Stimulated activated memory B cell treated with anti-CD40 and anti-IgM and Interleukin-4, amounts not matched to agents 10 μg/mL and 1 μg/mL and 100 μg/mL, for 72 hours (primary cell): ENCODE measurements at regions not wholly inside any gene's neighbourhood (a gene's known extent, or its start where the extent isn't known, plus 50 kb on each side); places are given as distances from the start of the nearest gene placed in this dataset.

Experiments
- ATAC-seq: fragments of 150-1000 bp; cut with Tn5 transposase; 2 replicates; pipeline ENCODE4 v1.10.0; 2021
- H3K27ac Mint-ChIP-seq: one replicate; pipeline ENCODE4 v1.8.0; 2022; ENCODE audit warnings: mild to moderate bottlenecking, mixed read lengths
- H3K27me3 Mint-ChIP-seq: one replicate; pipeline ENCODE4 v1.8.0; 2022; ENCODE audit warnings: mixed read lengths
- H3K36me3 Mint-ChIP-seq: one replicate; pipeline ENCODE4 v1.8.0; 2022; ENCODE audit warnings: mixed read lengths
- H3K4me1 Mint-ChIP-seq: one replicate; pipeline ENCODE4 v1.8.0; 2022; ENCODE audit warnings: mixed read lengths
- H3K4me3 Mint-ChIP-seq: one replicate; pipeline ENCODE4 v1.8.0; 2022; ENCODE audit warnings: mild to moderate bottlenecking, moderate library complexity, mixed read lengths
- H3K9me3 Mint-ChIP-seq: one replicate; pipeline ENCODE4 v1.8.0; 2022; ENCODE audit warnings: mixed read lengths

DNA sequence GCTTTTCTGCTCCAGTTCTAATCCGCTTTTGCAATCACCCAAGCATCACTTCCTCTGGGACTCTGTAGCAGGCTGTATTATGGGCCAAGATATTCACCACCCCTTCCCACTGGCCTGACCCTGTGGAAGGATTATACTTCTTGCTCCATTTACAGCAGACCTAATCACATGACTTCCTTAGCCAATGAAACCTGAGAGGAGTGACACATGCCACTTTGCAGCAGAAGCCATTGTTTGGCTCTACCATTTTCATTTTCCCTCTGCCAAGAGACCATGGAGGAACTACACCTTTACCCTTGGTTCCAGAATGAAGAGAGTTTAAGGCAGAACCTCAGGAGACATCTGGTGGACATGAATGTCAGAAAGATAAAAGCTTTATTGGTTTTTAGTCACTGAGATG is 134.9 kb upstream of the HSD17B12 start:
- peaks cover 19% of the 10 kb centered on the region for H3K27me3 Mint-ChIP-seq
- H3K36me3 Mint-ChIP-seq: no peaks in the 10 kb centered on the region
- no peak overlapping the region for H3K27ac Mint-ChIP-seq
- no peaks in the 10 kb centered on the region for H3K4me1 Mint-ChIP-seq
- H3K9me3 Mint-ChIP-seq: peaks cover 2% of the 10 kb centered on the region
- no peak for ATAC-seq
- no peak overlapping the region for H3K4me3 Mint-ChIP-seq

DNA sequence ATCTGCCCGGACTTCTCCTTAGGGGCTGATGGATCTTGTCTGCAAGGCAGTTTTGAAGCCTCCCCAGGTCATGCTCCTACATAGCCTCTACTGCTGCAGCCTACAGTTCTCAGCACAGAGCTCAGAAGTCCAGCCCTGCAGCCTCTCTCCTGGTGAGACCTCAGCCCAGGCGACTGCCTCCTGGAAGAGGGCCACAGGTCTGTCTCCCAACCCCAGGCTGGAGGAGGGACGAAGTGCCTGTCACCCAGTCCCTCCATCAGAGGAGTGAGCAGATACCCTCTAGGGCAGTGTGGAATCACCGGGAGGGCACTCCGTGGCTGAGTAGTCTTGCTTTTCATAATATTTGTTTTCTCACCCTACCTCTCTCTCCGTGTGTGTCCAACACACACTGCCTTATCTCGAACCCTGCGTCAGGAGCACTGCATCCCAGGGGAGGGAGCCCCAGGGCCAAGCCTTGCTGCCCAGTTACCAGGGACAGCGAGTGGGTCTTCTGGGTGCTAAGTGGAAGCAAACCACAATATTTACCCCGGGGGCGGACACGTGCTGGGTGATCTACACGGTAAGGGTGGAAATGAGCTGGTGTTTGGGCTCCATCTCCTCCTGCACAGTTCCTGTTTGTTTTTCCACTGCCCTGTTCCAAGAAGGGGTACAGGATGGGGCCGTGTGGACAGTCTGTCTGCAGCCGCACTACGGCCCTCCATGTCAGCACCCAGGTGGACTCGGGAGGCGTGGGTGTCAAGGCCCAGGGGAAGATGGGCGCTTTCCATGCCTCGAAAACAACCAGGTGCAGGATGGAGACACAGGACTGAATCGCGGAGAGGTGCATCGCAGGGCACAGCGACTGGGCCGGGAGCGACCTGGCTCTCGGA is 133.7 kb upstream of the HSD17B12 start:
- Mint-ChIP-seq H3K27ac (no peak overlapping the region), H3K4me1 (no peaks in the 10 kb centered on the region), H3K36me3 (no peaks in the 10 kb centered on the region), H3K9me3 (peaks cover 2% of the 10 kb centered on the region), H3K4me3 (no peak overlapping the region), H3K27me3 (peaks cover 30% of the 10 kb centered on the region)
- no peak for ATAC-seq

DNA sequence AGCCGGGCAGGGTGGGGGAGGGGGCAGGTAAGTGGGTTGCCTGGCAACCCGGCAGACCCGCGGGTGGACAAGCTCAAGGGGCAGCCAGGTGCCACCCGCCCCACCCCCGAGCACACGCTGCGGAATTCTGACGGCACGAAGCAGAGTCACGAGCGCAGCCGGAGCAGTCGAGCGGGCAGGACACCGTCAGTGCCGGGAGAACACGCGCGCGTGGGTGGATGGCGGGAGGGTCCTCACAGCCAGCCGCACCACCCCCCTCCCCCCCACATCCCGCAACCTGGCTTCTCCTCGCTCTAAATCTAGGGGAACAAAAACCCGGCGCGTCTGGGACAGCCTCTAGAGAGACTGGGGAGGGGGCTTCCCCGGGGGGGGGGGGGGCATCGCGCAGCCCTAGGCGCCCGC is 133.1 kb upstream of the HSD17B12 start:
- Mint-ChIP-seq H3K27ac (no peak overlapping the region), H3K4me1 (no peaks in the 10 kb centered on the region), H3K4me3 (no peak overlapping the region), H3K36me3 (no peaks in the 10 kb centered on the region), H3K27me3 (peaks cover 31% of the 10 kb centered on the region), H3K9me3 (peaks cover 2% of the 10 kb centered on the region)
- ATAC-seq: no peak

DNA sequence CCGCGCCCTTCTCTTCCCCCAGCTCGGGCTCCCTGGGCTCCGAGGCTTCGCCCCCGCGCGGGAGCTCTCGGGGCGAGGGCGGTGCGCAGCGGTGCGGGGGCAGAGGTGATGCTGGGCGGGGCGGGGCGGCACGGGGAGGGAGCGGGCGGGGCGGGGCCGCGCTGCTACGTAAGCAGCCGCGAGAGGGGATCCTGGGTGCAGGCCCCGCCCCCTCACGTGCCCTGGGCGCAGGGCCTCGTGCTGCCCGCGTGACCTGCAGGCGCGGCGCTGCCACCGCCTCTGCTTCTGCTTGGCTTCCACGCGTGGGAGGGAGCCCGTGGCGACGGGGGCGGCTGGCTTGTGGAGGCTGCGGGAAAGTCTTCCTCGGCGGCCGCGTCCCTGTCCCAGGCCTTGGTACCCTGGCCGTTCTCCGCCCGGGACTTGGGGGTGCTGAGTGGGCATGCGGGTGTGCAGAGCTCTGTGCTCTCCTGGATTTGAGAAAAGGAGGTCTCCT is 132.6 kb upstream of the HSD17B12 start:
- H3K27me3 Mint-ChIP-seq: peaks cover 32% of the 10 kb centered on the region
- H3K4me3 Mint-ChIP-seq: no peak overlapping the region
- H3K9me3 Mint-ChIP-seq: peaks cover 2% of the 10 kb centered on the region
- H3K4me1 Mint-ChIP-seq: no peaks in the 10 kb centered on the region
- no peak for ATAC-seq
- H3K36me3 Mint-ChIP-seq: no peaks in the 10 kb centered on the region
- H3K27ac Mint-ChIP-seq: no peak overlapping the region

DNA sequence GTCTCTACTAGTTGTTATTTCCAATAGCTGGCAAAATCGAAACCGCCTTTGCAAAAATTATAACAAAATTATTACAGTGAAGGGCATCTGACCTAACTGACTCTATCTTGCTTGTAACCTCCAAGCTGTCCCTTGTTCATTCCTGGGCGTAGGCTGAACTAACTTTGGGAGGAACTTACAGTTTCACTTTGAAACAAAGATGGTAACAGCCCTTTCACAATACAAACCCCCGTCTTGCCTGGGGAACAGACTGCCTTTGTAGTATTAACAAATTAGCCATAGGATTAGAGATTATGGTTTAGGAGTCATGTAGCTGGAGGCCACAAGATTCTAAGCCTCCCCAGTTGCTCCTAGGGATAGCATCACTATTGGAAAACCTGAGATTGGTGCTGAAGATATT is 131.6 kb upstream of the HSD17B12 start:
- H3K36me3 Mint-ChIP-seq: no peaks in the 10 kb centered on the region
- H3K4me1 Mint-ChIP-seq: no peaks in the 10 kb centered on the region
- peaks cover 2% of the 10 kb centered on the region for H3K9me3 Mint-ChIP-seq
- no peak overlapping the region for H3K27ac Mint-ChIP-seq
- ATAC-seq: no peak
- no peak overlapping the region for H3K4me3 Mint-ChIP-seq
- peaks cover 42% of the 10 kb centered on the region for H3K27me3 Mint-ChIP-seq

DNA sequence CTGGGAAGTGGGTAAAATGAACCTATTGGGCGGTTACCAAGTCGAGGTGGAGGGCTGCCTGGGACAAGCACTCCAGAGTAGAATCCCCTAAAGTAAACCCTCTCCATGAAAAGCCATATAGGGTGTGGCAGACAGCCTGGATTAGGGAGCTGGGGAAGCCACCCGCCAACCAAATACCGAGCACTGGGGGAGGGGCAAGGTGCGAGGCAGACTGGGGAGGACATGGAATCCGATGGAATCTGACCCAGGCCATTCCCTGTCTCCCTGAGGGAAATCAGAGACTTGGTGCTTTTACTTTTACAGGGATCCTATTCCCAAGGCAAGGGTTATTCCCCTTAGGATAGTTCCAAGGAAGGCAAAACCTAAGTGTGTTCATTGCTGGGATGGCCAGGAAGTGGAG is 130.9 kb upstream of the HSD17B12 start:
- H3K36me3 Mint-ChIP-seq: no peaks in the 10 kb centered on the region
- H3K4me1 Mint-ChIP-seq: no peaks in the 10 kb centered on the region
- ATAC-seq: no peak
- H3K27me3 Mint-ChIP-seq: peaks cover 47% of the 10 kb centered on the region
- no peak overlapping the region for H3K4me3 Mint-ChIP-seq
- H3K9me3 Mint-ChIP-seq: peaks cover 2% of the 10 kb centered on the region
- H3K27ac Mint-ChIP-seq: no peak overlapping the region

DNA sequence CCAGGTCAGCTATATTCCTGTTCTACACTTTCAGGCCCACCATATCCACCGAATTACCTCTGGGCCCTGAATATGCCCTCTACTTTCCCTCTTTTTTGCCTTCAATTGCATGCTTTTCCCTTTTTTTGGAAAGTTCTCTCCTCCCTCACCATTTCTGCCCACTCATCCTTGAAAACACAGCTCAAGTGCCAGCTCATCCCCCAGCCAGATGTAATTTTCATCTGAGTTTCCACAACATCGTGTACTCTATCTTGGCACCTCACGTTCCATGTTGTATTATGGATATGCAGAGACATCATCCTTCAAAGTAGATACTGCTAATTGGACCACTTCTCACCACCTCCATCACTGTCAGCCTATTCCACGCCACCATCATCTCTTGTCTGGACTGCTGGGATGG is 129.8 kb upstream of the HSD17B12 start:
- Mint-ChIP-seq H3K9me3 (peaks cover 2% of the 10 kb centered on the region), H3K27me3 (peaks cover 47% of the 10 kb centered on the region), H3K4me3 (no peak overlapping the region), H3K4me1 (no peaks in the 10 kb centered on the region), H3K27ac (no peak overlapping the region), H3K36me3 (no peaks in the 10 kb centered on the region)
- no peak for ATAC-seq

DNA sequence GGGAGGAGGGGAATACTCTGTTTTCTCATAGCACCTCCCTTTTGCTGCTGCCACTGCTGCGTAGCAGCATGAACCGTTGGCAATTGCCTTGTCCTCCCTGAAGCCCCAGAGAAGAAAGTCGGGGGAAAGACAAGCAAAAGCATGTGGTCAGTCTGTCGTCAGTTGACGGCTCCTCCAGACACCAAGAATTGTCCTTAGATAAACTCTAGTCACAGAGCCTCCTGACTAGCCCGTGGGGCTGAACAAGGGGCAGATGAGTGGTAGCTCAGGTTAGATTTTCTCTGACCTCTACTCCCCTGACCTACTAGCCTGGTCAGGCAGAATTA is 126.4 kb upstream of the HSD17B12 start:
- Mint-ChIP-seq H3K4me1 (peaks cover 21% of the 10 kb centered on the region), H3K27me3 (peaks cover 74% of the 10 kb centered on the region), H3K36me3 (no peaks in the 10 kb centered on the region), H3K4me3 (no peak overlapping the region), H3K27ac (no peak overlapping the region), H3K9me3 (no peaks in the 10 kb centered on the region)
- ATAC-seq: no peak

DNA sequence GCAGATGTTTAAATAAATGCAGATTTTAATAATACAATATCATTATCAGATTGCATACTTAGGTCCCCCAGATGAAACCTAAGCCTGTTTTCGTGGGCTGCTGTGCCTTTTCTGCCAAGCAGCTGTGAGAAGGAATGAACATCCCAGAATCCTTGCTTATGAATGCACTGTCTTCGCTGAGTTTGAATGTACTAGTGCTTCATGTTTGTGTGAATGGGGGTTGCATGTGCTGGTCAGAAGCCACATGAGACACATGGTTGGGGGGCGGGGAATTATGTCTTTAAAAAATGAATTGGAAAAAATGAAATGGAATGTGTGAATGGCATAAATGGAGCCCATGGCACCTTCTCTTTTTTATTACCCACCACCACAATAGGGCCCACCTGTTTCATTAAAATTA is 125.4 kb upstream of the HSD17B12 start:
- Mint-ChIP-seq H3K27ac (no peak overlapping the region), H3K4me1 (peaks cover 21% of the 10 kb centered on the region), H3K36me3 (no peaks in the 10 kb centered on the region), H3K9me3 (no peaks in the 10 kb centered on the region), H3K27me3 (peaks cover 72% of the 10 kb centered on the region), H3K4me3 (no peak overlapping the region)
- ATAC-seq: no peak

DNA sequence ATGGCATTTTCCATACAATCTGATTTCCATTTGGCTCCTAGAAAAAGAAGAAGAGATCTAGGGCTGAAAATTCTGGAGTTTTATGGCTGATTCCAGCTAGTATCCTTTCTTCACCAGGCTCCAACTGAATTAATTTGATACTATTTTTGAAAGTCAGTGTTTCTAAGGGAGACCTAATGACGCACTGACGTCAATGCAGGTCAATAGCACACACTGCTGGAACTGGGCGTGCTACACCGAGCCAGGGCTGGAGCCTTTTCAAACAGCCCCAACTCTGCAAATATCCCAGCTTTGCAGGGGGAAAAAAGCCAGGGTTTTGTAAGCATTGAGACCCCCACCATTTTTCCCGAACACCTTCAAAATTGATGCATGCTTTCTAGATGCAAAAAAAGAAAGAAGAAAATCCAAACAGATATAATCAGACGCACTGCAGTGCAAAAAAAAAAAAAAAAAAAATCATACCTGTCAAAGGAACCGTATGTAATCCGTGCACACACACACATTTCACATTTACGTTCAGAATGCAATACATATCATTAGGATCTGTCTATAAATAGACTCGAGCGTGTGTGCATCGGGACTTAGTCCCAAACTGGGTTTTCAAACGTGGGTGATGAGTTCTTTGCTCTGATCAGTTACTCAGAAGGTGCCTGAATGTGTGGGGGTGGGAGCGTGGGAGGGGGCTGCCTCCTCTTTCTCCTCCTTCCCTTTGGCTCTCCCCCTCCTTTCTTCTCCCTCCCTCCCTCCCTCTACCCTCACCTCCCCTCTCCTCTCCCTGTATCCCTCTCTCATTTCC is 124.5 kb upstream of the HSD17B12 start:
- H3K9me3 Mint-ChIP-seq: no peaks in the 10 kb centered on the region
- peaks cover 64% of the 10 kb centered on the region for H3K27me3 Mint-ChIP-seq
- H3K27ac Mint-ChIP-seq: no peak overlapping the region
- H3K36me3 Mint-ChIP-seq: no peaks in the 10 kb centered on the region
- peaks cover 21% of the 10 kb centered on the region for H3K4me1 Mint-ChIP-seq
- no peak overlapping the region for H3K4me3 Mint-ChIP-seq
- no peak for ATAC-seq

DNA sequence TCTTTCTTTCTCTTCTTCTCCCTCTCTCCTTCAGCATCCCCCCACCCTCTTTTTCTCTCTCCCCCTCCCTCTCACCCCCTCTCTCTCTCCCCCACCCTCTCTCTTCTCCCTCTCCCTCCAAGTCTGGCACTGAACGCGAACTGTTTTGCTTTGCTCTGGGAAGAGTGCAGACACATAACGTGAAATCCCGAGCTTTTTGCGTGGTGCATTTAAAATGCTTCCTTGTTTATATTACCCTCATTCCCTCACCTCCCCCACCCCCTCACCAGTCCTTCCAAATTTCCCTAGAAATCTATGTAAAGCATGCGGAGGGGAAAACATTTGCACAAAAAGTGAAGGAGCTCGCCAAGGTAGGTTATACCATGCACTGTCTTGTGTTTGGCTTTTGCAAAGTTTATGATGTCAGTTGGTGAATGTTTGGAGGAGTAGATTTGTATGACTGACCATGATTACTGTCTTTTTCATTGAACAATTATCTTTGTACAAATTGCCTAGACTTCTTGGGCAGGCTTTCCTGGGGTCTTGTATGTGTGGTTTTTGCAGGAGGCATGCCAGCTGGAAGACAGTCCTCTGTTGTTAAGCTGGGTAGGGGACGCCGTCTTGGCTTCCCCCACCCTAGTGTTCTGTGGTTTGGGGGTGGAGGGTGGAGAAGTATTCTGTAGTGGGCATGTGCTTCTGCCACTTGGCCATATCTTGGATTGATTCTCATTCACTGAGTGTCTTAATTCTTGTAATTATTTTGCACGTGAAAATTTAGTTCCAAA is 123.7 kb upstream of the HSD17B12 start:
- Mint-ChIP-seq H3K27ac (no peak overlapping the region), H3K9me3 (no peaks in the 10 kb centered on the region), H3K4me1 (peaks cover 21% of the 10 kb centered on the region), H3K4me3 (no peak overlapping the region), H3K27me3 (peaks cover 56% of the 10 kb centered on the region), H3K36me3 (no peaks in the 10 kb centered on the region)
- no peak for ATAC-seq

DNA sequence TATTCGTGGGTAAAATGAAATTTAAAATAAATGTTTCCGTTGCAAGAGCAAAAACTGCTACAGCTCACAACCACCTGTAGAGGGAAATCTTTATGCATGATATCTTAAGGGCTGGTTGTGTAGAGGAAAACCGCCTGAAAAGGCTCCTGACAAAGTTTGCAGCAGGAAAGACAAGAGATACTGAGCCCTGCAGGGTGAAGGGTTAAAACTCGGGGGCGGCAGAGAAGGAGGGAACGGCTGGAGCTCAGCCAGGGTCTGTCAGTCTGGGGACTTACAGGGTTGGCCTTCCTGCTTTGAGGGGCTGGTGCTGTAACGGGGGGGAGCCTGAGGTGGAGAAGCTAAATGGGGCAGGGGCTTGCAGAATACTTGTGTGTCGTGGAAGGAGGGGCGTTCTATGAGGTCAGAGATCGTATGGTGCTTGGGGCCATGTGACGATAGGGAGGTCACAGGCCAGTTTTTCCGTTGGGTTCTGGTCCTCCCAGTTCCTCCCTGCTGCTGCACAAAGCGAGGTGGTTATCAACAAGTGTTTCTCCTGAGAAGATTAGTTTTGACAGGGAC is 122.9 kb upstream of the HSD17B12 start:
- H3K4me3 Mint-ChIP-seq: no peak overlapping the region
- no peaks in the 10 kb centered on the region for H3K36me3 Mint-ChIP-seq
- no peak overlapping the region for H3K27ac Mint-ChIP-seq
- ATAC-seq: no peak
- H3K4me1 Mint-ChIP-seq: peaks cover 21% of the 10 kb centered on the region
- H3K9me3 Mint-ChIP-seq: no peaks in the 10 kb centered on the region
- peaks cover 55% of the 10 kb centered on the region for H3K27me3 Mint-ChIP-seq

DNA sequence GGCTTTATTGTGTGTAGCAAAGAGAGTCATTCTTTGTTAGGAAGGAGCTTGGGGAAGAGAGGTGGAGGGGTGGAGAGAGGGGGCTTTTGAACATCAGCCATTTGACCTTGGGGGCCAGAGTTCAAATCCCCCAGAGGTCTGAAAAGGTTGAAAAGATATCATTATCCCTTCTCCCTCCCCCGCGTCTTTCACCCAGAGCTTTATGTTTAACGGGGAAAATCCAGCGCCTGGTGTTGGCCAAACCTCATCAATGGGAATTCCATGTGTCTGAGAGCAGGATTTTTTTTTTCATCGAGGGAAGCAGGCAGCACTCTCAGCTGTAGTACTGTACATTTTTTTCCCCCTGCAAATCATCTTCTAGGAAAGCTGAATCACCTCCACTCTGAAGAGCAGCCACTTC is 122.4 kb upstream of the HSD17B12 start:
- H3K27me3 Mint-ChIP-seq: peaks cover 54% of the 10 kb centered on the region
- H3K4me1 Mint-ChIP-seq: peaks cover 21% of the 10 kb centered on the region
- H3K36me3 Mint-ChIP-seq: no peaks in the 10 kb centered on the region
- no peaks in the 10 kb centered on the region for H3K9me3 Mint-ChIP-seq
- no peak overlapping the region for H3K27ac Mint-ChIP-seq
- ATAC-seq: no peak
- H3K4me3 Mint-ChIP-seq: no peak overlapping the region

DNA sequence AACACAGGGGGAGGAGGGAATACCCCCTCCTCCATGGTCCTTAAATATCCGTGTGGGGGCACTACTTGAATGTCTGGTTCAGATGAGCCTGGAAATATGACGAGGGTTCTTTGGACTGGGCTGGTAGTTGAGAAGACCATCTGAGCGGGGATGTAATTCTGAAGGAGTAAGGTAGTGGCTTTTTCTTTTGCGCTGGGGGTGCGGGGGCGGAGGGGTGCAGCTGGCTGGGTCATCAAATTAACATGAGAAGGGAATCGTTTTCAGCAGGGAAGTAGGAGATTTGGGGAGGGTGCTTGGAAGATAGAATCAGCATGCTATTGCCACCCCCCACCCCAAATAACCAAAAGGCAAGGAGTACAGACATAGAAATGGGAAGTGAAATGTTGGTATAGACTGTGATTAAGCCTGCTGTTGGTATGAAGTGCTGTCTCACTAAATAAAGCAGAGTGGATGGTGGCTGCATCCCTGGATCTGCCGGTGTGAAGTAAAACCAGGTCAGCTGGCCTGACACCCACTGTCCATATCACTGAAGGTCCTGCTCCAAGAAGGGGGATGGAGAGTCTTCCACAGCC is 121.9 kb upstream of the HSD17B12 start:
- Mint-ChIP-seq H3K4me1 (peaks cover 21% of the 10 kb centered on the region), H3K36me3 (no peaks in the 10 kb centered on the region), H3K27me3 (peaks cover 54% of the 10 kb centered on the region)

DNA sequence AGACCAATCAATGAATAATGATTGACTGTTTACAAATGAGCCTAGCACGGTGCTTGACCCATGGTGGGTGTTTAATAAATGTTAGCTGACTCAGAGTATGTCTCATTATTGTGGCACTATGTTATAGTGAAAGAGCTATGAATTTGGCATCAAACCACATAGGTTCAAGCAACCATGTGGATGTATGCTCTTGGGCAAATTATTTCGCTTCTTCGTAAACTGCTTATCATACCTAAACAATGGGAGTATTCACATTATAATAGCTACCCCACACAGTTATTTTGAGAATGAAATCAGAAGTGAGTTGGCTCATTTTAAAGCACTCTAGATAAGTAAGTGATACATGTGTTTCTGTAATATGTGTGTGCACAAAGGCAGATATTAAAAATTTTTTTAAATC is 118.7 kb upstream of the HSD17B12 start:
- H3K27me3 Mint-ChIP-seq: peaks cover 58% of the 10 kb centered on the region
- no peak overlapping the region for H3K27ac Mint-ChIP-seq
- peaks cover 18% of the 10 kb centered on the region for H3K4me1 Mint-ChIP-seq
- no peaks in the 10 kb centered on the region for H3K9me3 Mint-ChIP-seq
- no peak overlapping the region for H3K4me3 Mint-ChIP-seq
- ATAC-seq: no peak
- H3K36me3 Mint-ChIP-seq: no peaks in the 10 kb centered on the region

More for the DNA sequence above, 121.9 kb upstream of the HSD17B12 start:
- H3K4me3 Mint-ChIP-seq: no peak overlapping the region
- no peak overlapping the region for H3K27ac Mint-ChIP-seq
- no peak for ATAC-seq
- H3K9me3 Mint-ChIP-seq: no peaks in the 10 kb centered on the region
